ENCODE measurements at regions not wholly inside any gene's neighbourhood (a gene's known extent, or its start where the extent isn't known, plus 50 kb on each side); places are given as distances from the start of the nearest gene placed in this dataset.

DNA sequence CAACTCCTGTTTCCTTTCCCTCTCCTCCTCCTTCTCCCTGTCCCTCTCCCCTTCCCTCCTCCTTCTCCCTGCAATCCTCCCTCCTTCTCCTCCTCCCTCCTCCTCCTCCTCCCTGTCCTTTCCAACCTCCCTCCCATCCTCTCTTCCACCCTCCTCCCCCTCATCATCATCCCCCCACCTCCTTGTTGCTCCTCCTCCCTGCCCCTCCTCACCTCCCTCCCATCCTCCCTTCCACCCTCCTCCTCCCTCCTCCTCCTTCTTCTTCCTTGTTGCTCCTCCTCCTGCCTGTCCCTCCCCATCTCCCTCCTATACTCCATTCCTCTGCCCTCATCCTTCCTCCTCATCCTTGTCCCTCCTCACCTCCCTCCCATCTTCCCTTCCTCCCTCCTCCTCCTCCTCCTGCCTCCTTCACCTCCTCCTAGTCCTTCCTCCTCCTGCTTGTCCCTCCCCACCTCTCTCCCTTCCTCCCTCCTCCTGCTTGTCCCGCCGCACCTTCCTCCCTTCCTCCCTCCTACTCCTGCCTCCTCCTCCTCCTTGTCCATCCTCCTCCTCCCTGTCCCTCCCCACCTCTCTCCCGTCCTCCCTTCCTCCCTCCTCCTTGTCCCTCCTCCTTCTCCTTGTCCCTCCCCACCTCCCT lies 222.5 kb downstream of the IRF8 start:
- H3K27ac ChIP-seq (ENCODE audit: insufficient read depth, low read depth, low read length): no peak overlapping the region
- dilution Hi-C loops (cut with MboI; ENCODE audit: extremely low pct_ligation_motif_present, low sequenced_read_pairs) (no loop called here), intact Hi-C loops (cut with micrococcal nuclease) (no loop called here)

More for the DNA sequence above, 222.5 kb downstream of the IRF8 start:
- Histone ChIP-seq H3K36me3 (ENCODE audit: control insufficient read depth in 2 of 2, extremely low read depth in 1 of 2, insufficient read depth in 2 of 2, low read length in 2 of 2) (no peaks in the 10 kb centered on the region), H3K4me1 (ENCODE audit: control insufficient read depth, extremely low read depth, insufficient read depth, low read length) (no peaks in the 10 kb centered on the region), H3K9me1 (replicated peaks; ENCODE audit: control insufficient read depth, extremely low read depth, insufficient read depth, low read length) (no peaks in the 10 kb centered on the region), H3K9ac (replicated peaks; ENCODE audit: extremely low read depth, insufficient read depth, low read length) (no peak overlapping the region), H3K9me3 (replicated peaks; ENCODE audit: control insufficient read depth, insufficient read depth, low read length) (no peaks in the 10 kb centered on the region), H3K4me3 (replicated peaks in 1 of 3; ENCODE audit: insufficient read depth in 1 of 3, low read depth in 1 of 3, low read length in 3 of 3) (no peak overlapping the region), H2AFZ (ENCODE audit: low read depth, low read length) (no peak overlapping the region), H3K79me2 (ENCODE audit: control insufficient read depth, insufficient read depth, low read length) (no peaks in the 10 kb centered on the region), H3K27me3 (ENCODE audit: control insufficient read depth in 2 of 2, insufficient read depth in 2 of 2, low read length in 2 of 2) (peaks cover 6 to 7% of the 10 kb centered on the region in 2 experiments), H3K4me2 (ENCODE audit: insufficient read depth, low read length) (no peak overlapping the region), H4K20me1 (replicated peaks; ENCODE audit: control insufficient read depth, extremely low read depth, insufficient read depth, low read length) (no peaks in the 10 kb centered on the region)
- FAIRE-seq: no peak
- BruUV-seq (replicated peaks): no TSS peak
- DNase-seq (ENCODE audit: low read depth, low spot score): no peak
- CTCF ChIA-PET: no interaction called here
- no peak for TF ChIP-seq JUN (IDR thresholded peaks at IDR 0.05; ENCODE audit: borderline replicate concordance, insufficient read depth, insufficient read length, low read depth)
- TF ChIP-seq POLR2A (IDR thresholded peaks at IDR 0.05; ENCODE audit: low read depth, low read length): no peak
- TF ChIP-seq POLR2AphosphoS5 (IDR thresholded peaks at IDR 0.05; ENCODE audit: insufficient read depth, low read depth, low read length): no peak
- TF ChIP-seq, protein P1, sequence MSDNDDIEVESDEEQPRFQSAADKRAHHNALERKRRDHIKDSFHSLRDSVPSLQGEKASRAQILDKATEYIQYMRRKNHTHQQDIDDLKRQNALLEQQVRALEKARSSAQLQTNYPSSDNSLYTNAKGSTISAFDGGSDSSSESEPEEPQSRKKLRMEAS (IDR thresholded peaks at IDR 0.05; ENCODE audit: insufficient read depth, insufficient read length): no peak
- no peak for TF ChIP-seq GATA2 (IDR thresholded peaks at IDR 0.05; ENCODE audit: insufficient read depth, insufficient read length, low read depth, low read length)
- TF ChIP-seq FOS (IDR thresholded peaks at IDR 0.05; ENCODE audit: borderline replicate concordance, insufficient read depth, low read length): no peak
- no peak for TF ChIP-seq EZH2 (IDR thresholded peaks at IDR 0.05; ENCODE audit: borderline replicate concordance, low read depth, low read length, severe bottlenecking)
- no peak for TF ChIP-seq MYC (IDR thresholded peaks at IDR 0.05; ENCODE audit: low read depth, low read length)
- TF ChIP-seq, protein P2, sequence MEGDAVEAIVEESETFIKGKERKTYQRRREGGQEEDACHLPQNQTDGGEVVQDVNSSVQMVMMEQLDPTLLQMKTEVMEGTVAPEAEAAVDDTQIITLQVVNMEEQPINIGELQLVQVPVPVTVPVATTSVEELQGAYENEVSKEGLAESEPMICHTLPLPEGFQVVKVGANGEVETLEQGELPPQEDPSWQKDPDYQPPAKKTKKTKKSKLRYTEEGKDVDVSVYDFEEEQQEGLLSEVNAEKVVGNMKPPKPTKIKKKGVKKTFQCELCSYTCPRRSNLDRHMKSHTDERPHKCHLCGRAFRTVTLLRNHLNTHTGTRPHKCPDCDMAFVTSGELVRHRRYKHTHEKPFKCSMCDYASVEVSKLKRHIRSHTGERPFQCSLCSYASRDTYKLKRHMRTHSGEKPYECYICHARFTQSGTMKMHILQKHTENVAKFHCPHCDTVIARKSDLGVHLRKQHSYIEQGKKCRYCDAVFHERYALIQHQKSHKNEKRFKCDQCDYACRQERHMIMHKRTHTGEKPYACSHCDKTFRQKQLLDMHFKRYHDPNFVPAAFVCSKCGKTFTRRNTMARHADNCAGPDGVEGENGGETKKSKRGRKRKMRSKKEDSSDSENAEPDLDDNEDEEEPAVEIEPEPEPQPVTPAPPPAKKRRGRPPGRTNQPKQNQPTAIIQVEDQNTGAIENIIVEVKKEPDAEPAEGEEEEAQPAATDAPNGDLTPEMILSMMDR (IDR thresholded peaks at IDR 0.05; ENCODE audit: extremely low read depth in 1 of 2, insufficient read depth in 1 of 2, low read depth in 1 of 2, low read length in 2 of 2): no peak
- POLR2A ChIA-PET: no interaction called here

Data from endothelial cell of umbilical vein (primary cell).